ENCODE measurements at regions not wholly inside any gene's neighbourhood (a gene's known extent, or its start where the extent isn't known, plus 50 kb on each side); places are given as distances from the start of the nearest gene placed in this dataset.

GRCh38 chr11:42043312-42043711 is 583.9 kb upstream of the LRRC4C start (continued):
- no peak for TF ChIP-seq ZNF318 (CRISPR knock-in tag; IDR thresholded peaks at IDR 0.05)
- TF ChIP-seq AHR (CRISPR knock-in tag; IDR thresholded peaks at IDR 0.05) = no peak
- no peak for TF ChIP-seq CREBL2 (CRISPR knock-in tag; IDR thresholded peaks at IDR 0.05; ENCODE audit: borderline replicate concordance)
- TF ChIP-seq KLF6 (CRISPR knock-in tag; IDR thresholded peaks at IDR 0.05) = no peak
- no peak for TF ChIP-seq ARID2 (CRISPR knock-in tag; IDR thresholded peaks at IDR 0.05; ENCODE audit: borderline replicate concordance)
- no peak for TF ChIP-seq REPIN1 (CRISPR knock-in tag; IDR thresholded peaks at IDR 0.05; ENCODE audit: borderline replicate concordance, low read depth)
- TF ChIP-seq FOXC1 (CRISPR knock-in tag; IDR thresholded peaks at IDR 0.05; ENCODE audit: borderline replicate concordance) = no peak
- TF ChIP-seq MAFG (CRISPR knock-in tag; IDR thresholded peaks at IDR 0.05) = no peak
- TF ChIP-seq FIP1L1 (IDR thresholded peaks at IDR 0.05; ENCODE audit: borderline replicate concordance, insufficient read depth, low read depth, low read length) = no peak
- TF ChIP-seq, protein P1, sequence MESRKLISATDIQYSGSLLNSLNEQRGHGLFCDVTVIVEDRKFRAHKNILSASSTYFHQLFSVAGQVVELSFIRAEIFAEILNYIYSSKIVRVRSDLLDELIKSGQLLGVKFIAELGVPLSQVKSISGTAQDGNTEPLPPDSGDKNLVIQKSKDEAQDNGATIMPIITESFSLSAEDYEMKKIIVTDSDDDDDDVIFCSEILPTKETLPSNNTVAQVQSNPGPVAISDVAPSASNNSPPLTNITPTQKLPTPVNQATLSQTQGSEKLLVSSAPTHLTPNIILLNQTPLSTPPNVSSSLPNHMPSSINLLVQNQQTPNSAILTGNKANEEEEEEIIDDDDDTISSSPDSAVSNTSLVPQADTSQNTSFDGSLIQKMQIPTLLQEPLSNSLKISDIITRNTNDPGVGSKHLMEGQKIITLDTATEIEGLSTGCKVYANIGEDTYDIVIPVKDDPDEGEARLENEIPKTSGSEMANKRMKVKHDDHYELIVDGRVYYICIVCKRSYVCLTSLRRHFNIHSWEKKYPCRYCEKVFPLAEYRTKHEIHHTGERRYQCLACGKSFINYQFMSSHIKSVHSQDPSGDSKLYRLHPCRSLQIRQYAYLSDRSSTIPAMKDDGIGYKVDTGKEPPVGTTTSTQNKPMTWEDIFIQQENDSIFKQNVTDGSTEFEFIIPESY (CRISPR knock-in tag; IDR thresholded peaks at IDR 0.05) = no peak
